SK-N-DZ (cell line): ENCODE measurements at regions not wholly inside any gene's neighbourhood (a gene's known extent, or its start where the extent isn't known, plus 50 kb on each side); places are given as distances from the start of the nearest gene placed in this dataset.
"Not testable (repeated sequence)": the region's sequence is repeated elsewhere in the genome, so short reads cannot be mapped to it uniquely, and the experiment has no call there.

Source experiments
- DNase-seq: peaks from one replicate; pipeline ENCODE4 v3.0.0-alpha.2; 2015; ENCODE audit warnings: low spot score

DNA sequence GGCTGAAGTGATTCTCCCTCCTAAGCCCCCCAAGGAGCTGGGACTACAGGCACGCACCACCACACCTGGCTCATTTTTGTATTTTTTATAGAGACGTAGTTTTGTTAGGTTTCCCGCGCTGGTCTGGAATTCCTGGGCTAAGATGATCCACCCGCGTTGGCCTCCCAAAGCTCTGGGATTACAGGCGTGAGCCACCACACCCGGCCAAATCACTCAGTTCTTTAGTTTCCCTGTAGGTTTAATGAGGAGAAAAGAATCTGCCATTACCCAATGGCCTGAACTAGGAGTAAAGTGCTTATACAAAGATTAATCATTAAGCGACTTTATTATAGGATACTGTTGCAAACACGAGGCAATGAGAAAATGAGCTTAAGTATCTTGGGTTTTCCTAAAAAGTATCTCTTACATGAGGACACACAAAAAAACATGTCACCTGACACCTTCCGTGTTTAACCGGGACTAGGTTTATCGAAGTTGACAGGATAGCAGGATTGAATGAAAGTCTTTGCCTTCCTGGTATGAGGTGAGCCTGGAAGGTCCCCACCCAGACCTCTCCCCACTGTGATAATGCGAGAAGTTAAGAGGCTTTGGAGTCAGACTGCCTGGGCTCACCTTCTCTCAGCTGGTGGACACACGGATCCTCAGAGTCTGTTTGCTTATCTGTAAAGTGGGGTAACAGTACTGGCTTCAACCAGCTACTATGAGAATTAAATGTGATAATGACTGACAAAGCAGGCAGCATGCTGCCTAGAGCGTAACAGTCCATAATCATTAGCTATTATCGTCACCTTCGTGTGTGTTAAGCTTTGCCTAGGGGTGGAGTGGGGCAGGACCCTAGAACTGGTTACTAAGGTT lies 133.5 kb upstream of the KRAS start:
- DNase-seq: no peak

- DNase-seq: no peak
These were observed 131.8 kb upstream of the KRAS start for GRCh38 chr12:25382311-25383106.

DNA sequence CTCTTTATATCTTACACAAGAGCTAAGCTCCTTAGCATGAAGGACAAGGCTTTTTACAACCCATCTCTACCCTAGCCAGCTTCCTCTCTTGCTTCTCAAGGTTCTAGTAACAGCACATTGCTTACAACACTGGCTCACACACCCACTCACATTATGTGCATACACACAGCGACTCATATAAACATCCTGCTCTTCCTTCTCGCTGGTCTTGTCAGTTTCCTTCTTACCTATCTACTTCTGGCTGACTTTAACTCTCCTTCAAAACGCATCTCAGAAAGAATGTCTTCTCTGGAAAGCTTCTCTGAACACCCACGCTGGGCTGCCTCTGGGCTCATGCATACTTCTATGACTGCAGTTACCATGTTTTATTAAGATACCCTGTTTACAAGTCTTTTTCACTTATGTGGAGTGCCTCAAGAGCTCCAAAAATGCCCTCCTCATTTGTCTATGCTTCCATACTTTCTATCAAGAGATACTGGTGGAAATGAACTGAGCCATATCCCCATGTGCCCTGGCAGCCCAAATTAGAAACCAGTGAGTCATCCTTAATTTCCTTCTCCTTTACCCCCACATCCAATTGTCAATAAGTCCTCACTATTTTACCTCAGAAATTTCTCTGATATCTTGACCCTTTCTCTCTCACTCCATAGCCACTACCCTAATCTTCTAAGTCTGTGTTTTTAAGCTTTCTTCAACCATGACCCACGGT lies 126.9 kb upstream of the KRAS start:
- DNase-seq: no peak

DNA sequence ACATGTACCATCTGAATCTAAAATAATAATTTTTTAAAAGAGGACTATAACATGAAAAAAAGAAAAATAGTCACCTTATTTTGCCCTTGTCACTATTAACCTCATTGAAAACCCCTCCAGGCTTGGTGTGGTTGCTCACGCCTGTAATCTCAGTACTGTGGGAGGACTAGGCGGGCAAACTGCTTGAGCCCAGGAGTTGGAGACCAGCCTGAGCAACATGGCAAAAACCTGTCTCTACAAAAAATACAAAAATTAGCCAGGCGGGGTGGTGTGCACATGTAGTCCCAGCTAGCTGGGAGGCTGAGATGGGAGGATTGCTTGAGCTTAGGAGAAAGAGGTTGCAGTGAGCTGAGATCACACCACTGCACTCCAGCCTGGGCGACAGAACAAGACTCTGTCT lies 126.3 kb upstream of the KRAS start:
- DNase-seq: no peak

GRCh38 chr12:25376407-25376806 lies 125.7 kb upstream of the KRAS start:
- DNase-seq: no peak

- no peak for DNase-seq
These were observed 122.5 kb upstream of the KRAS start for GRCh38 chr12:25372969-25373817.

DNA sequence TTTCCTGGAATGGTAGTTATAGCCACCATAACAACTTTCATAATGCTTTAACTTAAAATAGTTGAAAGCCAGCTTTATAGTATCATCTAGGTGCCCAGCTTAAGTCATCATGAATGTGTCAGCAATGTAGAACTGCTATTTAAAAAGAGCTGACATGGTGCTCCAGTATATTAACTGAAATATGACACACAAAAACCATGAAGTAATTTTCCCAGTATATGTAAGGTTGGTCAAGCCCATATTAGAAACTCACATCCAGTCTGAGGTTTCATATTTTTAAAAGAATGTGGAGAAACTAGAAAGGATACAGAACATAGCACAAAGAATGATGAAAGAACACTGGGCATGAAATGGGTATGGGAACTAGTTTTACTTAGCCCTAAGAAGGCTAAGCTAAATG lies 121.3 kb upstream of the KRAS start:
- no peak for DNase-seq

- no peak for DNase-seq
These were observed 117.8 kb upstream of the KRAS start for GRCh38 chr12:25368557-25368956.

DNA sequence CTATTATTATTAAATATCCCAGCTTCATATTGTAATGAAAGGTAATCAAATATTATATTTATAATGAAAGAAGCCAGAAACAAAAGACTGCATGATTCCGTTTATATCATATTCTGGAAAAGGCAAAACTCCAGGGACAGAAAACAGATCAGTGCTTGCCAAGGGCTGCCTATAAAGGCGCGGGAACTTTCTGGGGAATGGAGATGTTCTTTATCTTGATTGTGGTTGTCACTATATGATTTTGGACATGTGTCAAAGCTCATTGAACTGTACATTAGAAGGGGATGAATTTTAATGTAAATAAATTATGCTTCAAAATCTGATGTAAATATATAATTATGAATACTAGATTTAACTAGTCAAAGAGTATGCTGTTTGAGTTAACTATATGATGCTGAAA lies 115.4 kb upstream of the KRAS start:
- DNase-seq: peak; percentile 39

GRCh38 chr12:25365340-25365730 lies 114.6 kb upstream of the KRAS start:
- no peak for DNase-seq

DNA sequence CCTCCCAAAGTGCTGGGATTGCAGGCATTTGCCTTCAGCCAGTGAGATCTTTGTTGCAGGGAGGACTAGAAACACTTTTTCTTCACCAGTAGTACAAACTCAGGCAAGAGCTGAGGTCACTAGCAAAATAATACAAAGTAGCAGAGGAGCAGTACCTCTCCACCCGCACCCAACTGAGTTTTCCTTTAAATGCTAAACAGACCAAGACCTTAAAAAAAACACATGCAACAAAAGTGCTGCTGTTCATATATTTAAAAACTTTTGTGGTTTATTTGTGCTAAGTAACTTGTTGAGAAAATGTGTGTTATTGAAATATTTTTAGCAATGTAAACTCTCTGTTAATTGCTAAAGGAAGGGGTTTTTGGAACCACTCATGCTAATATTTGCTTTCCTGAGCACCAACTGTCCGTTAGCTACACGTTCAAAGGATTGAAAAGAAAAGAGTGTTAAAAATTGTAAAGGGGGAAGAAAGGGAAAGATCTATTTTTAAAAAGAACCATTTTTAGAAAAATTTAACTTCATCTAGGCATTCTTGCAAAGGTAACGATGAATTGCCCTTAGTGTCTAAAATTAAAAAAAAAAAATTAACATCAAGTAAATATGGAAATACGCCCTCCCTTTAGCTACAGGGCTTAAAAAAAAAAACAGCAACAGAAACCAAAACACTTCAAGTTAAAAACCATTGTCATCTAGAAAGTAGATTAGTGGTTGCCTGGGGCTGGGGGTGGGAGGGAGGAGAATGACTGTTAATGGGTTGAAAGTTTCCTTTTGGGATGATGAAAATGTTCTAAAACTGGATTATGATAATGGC lies 114.0 kb upstream of the KRAS start:
- no peak for DNase-seq

GRCh38 chr12:25362646-25363045 lies 111.9 kb upstream of the KRAS start:
- DNase-seq: no peak

DNA sequence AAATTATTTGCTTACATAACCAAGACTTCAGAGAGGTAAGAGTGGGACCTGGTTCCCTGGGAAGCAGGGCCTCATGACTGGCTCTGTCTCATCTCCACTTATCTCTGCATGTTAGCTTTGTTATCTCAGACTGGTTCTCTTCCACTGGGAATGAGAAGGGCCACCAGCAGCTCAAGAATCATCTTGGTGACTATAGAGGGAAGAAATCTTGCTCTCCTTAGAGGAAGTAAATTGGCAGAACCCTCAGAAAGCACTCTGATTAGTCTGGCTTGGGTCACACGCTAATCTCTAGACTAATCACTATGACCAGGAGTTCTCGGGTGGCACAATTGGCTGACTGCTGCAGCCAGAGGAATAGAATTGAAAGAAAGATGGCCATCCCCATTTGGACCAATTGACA lies 110.8 kb upstream of the KRAS start:
- no peak for DNase-seq

GRCh38 chr12:25357595-25357994 lies 106.9 kb upstream of the KRAS start:
- DNase-seq: no peak

DNA sequence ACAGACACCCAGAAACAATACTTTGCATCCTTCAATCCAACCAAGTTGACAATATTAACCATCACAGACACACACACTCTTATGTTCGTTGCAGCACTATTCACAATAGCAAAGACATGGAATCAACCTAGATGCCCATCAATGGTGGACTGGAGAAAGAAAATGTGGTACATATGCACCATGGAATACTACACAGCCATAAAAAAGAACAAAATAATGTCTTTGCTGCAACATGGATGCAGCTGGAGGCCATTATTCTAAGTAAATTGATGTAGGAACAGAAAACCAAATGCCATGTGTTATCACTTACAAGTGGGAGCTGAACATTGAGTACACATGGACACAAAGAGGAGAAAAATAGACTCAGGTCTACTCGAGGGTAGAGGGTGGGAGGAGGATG lies 102.2 kb upstream of the KRAS start:
- DNase-seq: not testable (repeated sequence)

DNA sequence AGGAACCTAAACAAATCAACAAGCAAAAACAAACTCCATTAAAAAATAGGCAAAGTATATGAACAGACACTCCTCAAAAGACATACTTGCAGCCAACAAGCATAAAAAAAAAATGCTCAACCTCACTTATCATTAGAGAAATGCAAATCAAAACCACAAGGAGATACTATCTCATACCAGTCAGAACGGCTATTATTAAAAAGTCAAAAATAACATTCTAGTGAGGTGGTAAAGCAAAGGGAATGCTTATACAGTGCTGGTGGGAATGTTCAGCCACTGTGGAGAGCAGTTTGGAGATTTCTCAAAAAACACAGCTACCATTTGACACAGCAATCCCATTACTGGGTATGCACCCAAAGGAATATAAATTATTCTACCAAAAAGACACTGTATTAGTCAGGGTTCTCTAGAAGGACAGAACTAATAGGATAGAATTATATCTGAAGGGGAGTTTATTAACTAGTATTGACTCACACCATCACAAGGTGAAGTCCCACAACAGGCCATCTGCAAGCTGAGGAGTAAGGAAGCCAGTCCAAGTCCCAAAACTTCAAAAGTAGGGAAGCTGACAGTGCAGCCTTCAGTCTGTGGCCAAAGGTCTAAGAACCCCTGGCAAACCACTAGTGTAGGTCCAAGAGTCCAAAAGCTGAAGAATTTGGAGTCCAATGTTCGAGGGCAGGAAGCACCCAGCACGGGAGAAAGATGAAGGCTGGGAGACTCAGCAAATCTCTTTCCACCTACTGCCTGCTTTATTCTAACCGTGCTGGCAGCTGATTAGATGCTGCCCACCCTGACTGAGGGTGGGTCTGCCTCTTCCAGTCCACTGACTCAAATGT lies 101.6 kb upstream of the KRAS start:
- no peak for DNase-seq

DNA sequence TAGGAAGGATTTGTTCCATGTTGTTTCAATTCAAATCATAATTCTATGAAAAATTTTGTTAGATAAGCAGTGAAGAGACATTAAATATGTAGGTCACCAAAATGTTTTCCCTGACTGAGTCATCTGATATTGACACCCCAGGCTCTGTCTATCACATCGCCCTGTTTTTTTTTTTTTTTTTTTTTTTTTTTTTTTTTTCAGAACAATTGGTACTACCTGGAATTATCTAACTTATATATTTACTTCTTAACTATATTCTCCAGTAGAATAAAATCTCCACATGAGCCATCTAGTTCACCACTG lies 97.8 kb upstream of the KRAS start:
- DNase-seq: no peak

DNA sequence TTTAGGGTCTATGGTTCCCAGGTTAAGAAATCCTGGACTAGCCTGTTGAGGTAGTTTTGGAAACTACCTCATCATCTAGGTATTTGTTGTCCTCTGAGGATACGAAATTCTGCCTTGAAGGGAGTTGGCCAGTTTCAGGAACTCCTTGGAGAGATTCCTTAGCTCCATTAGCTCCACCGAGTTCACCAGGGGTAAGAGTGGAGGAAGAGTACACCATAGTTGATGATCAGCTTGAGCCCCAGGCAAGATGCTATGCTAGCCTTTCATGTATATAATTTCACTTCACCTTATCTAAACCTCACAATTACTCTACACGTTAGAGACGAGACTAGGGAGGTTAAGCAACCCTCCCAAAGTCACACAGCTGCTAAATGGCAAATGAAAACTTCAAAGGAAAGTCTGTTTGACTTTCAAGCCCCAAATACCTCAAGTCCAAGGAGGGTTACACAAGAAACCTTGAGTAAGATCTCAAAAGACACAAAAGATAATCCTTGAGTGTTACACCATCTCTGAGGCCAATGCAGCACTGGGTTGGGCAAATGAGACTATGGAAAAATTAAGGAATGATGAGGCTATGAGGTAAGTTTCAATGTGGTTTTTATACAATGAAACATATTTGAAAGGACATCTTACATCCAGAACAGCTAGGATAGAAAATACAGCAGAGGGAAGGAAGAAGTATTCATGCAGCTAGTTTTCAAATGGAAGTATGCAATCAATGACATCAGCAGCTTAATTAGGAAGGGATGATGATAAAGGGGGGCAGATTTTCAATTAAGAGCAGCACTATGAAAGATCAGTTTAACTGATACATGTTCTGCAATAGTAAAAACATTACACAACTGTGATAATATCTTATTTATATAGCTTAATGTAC lies 97.2 kb upstream of the KRAS start:
- DNase-seq: no peak

GRCh38 chr12:25341877-25342276 lies 91.1 kb upstream of the KRAS start:
- DNase-seq: not testable (repeated sequence)
